ENCODE measurements at regions not wholly inside any gene's neighbourhood (a gene's known extent, or its start where the extent isn't known, plus 50 kb on each side); places are given as distances from the start of the nearest gene placed in this dataset.

DNA sequence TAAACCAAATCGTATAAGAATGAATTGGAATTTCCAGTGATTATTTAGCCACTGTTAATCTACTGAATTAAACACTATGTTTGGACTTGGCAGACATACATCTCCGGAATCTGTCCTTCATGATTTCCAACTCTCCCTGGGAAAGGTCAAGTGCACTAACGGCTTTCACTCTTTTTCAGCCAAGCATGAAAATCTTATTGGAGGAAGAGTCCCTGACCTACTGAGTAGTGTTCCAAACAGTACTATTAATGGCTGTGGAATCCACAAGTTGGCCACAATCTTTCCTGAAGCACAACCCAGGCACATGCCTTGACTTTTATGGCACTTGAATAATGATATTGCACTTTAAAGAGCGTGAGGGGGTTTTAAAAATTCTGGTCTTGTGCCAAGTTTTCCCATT lies 318.9 kb upstream of the RND3 start:
- TF ChIP-seq, protein P1, sequence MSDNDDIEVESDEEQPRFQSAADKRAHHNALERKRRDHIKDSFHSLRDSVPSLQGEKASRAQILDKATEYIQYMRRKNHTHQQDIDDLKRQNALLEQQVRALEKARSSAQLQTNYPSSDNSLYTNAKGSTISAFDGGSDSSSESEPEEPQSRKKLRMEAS (IDR thresholded peaks at IDR 0.05; ENCODE audit: low read depth, low read length), result no peak
- TF ChIP-seq, protein P2, sequence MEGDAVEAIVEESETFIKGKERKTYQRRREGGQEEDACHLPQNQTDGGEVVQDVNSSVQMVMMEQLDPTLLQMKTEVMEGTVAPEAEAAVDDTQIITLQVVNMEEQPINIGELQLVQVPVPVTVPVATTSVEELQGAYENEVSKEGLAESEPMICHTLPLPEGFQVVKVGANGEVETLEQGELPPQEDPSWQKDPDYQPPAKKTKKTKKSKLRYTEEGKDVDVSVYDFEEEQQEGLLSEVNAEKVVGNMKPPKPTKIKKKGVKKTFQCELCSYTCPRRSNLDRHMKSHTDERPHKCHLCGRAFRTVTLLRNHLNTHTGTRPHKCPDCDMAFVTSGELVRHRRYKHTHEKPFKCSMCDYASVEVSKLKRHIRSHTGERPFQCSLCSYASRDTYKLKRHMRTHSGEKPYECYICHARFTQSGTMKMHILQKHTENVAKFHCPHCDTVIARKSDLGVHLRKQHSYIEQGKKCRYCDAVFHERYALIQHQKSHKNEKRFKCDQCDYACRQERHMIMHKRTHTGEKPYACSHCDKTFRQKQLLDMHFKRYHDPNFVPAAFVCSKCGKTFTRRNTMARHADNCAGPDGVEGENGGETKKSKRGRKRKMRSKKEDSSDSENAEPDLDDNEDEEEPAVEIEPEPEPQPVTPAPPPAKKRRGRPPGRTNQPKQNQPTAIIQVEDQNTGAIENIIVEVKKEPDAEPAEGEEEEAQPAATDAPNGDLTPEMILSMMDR (IDR thresholded peaks at IDR 0.05; ENCODE audit: low read depth, low read length), result no peak

Measured in NB4 (cell line).